ENCODE measurements at regions not wholly inside any gene's neighbourhood (a gene's known extent, or its start where the extent isn't known, plus 50 kb on each side); places are given as distances from the start of the nearest gene placed in this dataset.

DNA sequence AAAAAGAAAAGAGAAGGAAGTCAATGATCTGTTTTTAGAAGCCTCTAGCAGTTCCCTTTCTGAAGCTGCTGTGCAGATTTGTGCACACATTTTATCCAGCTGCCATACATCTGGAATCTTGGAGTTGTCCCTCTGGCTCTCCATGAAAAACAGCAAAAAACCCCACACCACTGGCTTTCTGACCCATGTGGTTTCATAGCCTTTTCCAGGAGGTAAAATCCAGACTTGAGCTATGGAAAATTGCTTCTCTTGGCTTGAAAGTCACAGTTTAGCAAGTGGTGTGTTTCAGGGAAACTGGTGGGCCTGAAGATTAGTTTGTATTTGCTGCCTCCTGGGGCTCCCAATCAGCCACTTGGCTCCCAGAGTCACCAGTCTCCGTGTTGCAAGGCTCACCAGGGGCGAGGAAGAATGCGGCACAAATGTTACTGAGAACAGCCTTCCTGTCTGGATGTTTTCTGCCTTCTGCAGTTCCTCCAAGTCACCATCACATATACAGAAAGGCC, 50.1 kb upstream of the ADRB1 start:
- Histone ChIP-seq H3K4me3 (ENCODE audit: low read depth, low read length) (no peak overlapping the region), H3K27me3 (ENCODE audit: insufficient read depth, low read depth, severe bottlenecking) (no peaks in the 10 kb centered on the region), H3K27ac (no peak overlapping the region), H3K36me3 (no peaks in the 10 kb centered on the region), H3K9me3 (ENCODE audit: severe bottlenecking) (no peaks in the 10 kb centered on the region)
- TF ChIP-seq, protein P1, sequence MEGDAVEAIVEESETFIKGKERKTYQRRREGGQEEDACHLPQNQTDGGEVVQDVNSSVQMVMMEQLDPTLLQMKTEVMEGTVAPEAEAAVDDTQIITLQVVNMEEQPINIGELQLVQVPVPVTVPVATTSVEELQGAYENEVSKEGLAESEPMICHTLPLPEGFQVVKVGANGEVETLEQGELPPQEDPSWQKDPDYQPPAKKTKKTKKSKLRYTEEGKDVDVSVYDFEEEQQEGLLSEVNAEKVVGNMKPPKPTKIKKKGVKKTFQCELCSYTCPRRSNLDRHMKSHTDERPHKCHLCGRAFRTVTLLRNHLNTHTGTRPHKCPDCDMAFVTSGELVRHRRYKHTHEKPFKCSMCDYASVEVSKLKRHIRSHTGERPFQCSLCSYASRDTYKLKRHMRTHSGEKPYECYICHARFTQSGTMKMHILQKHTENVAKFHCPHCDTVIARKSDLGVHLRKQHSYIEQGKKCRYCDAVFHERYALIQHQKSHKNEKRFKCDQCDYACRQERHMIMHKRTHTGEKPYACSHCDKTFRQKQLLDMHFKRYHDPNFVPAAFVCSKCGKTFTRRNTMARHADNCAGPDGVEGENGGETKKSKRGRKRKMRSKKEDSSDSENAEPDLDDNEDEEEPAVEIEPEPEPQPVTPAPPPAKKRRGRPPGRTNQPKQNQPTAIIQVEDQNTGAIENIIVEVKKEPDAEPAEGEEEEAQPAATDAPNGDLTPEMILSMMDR (IDR thresholded peaks at IDR 0.05; ENCODE audit: low read depth, low read length) = no peak
- no peak for DNase-seq
